ENCODE measurements at regions not wholly inside any gene's neighbourhood (a gene's known extent, or its start where the extent isn't known, plus 50 kb on each side); places are given as distances from the start of the nearest gene placed in this dataset.

DNA sequence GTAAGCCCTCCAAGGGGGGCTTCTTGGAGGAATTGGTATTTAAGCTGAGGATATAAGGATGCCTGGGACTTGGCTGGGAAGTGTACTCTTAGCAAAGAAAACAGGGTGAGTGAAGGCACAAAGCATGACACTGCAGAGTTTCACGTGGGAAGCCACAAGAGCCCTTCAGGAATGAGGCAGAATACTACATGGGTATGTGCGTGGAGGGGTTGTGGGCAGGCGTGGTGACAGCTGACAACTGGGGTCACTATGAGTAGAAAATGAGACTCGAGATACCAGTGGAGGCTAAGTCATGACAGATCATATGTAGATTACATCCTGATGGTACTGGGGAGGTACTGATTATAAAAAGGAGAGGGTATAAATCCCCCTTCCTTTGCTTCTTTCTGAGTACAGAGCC is 78.1 kb upstream of the XYLT1 start (continued):
- no peak for TF ChIP-seq ZBTB40 (IDR thresholded peaks at IDR 0.05)
- TF ChIP-seq ZBTB40 (CRISPR knock-in tag; IDR thresholded peaks at IDR 0.05), result no peak
- TF ChIP-seq ZNF101 (CRISPR knock-in tag; IDR thresholded peaks at IDR 0.05; ENCODE audit: borderline replicate concordance, low read depth), result no peak
- TF ChIP-seq ZNF552 (CRISPR knock-in tag; IDR thresholded peaks at IDR 0.05; ENCODE audit: borderline replicate concordance), result no peak
- TF ChIP-seq EP300 (IDR thresholded peaks at IDR 0.05; ENCODE audit: low read depth in 2 of 2, low read length in 2 of 2), result no peak
- TF ChIP-seq EP300 (CRISPR knock-in tag; IDR thresholded peaks at IDR 0.05; ENCODE audit: borderline replicate concordance), result no peak
- no peak for TF ChIP-seq RBAK (CRISPR knock-in tag; IDR thresholded peaks at IDR 0.05)
- no peak for TF ChIP-seq ZFP90 (CRISPR knock-in tag; IDR thresholded peaks at IDR 0.05; ENCODE audit: borderline replicate concordance)
- no peak for TF ChIP-seq THYN1 (CRISPR knock-in tag; IDR thresholded peaks at IDR 0.05; ENCODE audit: borderline replicate concordance, low read depth)

Measured in HepG2 (cell line).